ENCODE measurements at regions not wholly inside any gene's neighbourhood (a gene's known extent, or its start where the extent isn't known, plus 50 kb on each side); places are given as distances from the start of the nearest gene placed in this dataset.

- Histone ChIP-seq H3K27ac (no peak overlapping the region), H3K4me2 (no peak overlapping the region), H3K4me1 (peaks cover 5% of the 10 kb centered on the region; the same call in 1 of the 3 replicates), H3K4me3 (no peak overlapping the region), H3K9me3 (0 out of 3 replicates have a peak, but pooled peaks cover 4% of the 10 kb centered on the region)
- FAIRE-seq, result no peak
- 11% methylated on average over 7 of the region's 7 CpGs for WGBS (ENCODE audit: missing lambda C conversion rate)
- peak in 1 of 2 experiments; percentile 45; a peak in 1 of 6 replicates for ATAC-seq
- ChIA-PET CTCF (no interaction called here), POLR2A (no interaction called here)
- no peak for TF ChIP-seq ZFP36 (IDR thresholded peaks at IDR 0.05; ENCODE audit: borderline replicate concordance, partially characterized antibody)
- no peak for TF ChIP-seq ZC3H11A (IDR thresholded peaks at IDR 0.05)
- TF ChIP-seq E2F6 (IDR thresholded peaks at IDR 0.05; ENCODE audit: borderline replicate concordance, low read depth), result no peak
- TF ChIP-seq RFX5 (IDR thresholded peaks at IDR 0.05), result no peak
- peak; percentile 86 for TF ChIP-seq EHMT2 (IDR thresholded peaks at IDR 0.05; ENCODE audit: low read depth)
- TF ChIP-seq MYC (IDR thresholded peaks at IDR 0.05; ENCODE audit: borderline replicate concordance, low read length), result no peak
- no peak for TF ChIP-seq RNF2 (IDR thresholded peaks at IDR 0.05; ENCODE audit: borderline replicate concordance, low read depth)
- TF ChIP-seq REST (IDR thresholded peaks at IDR 0.05), result peak; percentile 96
- TF ChIP-seq HOXB5 (CRISPR knock-in tag; IDR thresholded peaks at IDR 0.05), result no peak
- no peak for TF ChIP-seq ZSCAN20 (CRISPR knock-in tag; IDR thresholded peaks at IDR 0.05)
- no peak for TF ChIP-seq ZNF302 (CRISPR knock-in tag; IDR thresholded peaks at IDR 0.05)
- DNase-seq (ENCODE audit: low read depth in 1 of 2, low spot score in 1 of 2), result peak in 1 of 2 experiments; percentile 35
Observed at GRCh38 chr15:69976366-69976994, 121.2 kb downstream of the TLE3 start.

GRCh38 chr15:69978603-69979002 is 119.1 kb downstream of the TLE3 start:
- CTCF ChIA-PET, result no interaction called here
- no peak for ATAC-seq
- H3K4me1 ChIP-seq, result peaks cover 5% of the 10 kb centered on the region; the same call in 2 of the 3 replicates
- H3K4me3 ChIP-seq, result no peak overlapping the region
- no peak for FAIRE-seq
- 64% methylated on average over 7 of the region's 7 CpGs for WGBS (ENCODE audit: missing lambda C conversion rate)
- DNase-seq (ENCODE audit: low read depth in 1 of 2, low spot score in 1 of 2), result no peak
- no peak overlapping the region for H3K27ac ChIP-seq
- H3K4me2 ChIP-seq, result no peak overlapping the region
- H3K9me3 ChIP-seq, result 0 out of 3 replicates have a peak, but pooled peaks cover 4% of the 10 kb centered on the region
- POLR2A ChIA-PET, result no interaction called here
- TF ChIP-seq HOXB13 (CRISPR knock-in tag; IDR thresholded peaks at IDR 0.05; ENCODE audit: low read depth) (no peak), CBX2 (IDR thresholded peaks at IDR 0.05; ENCODE audit: borderline replicate concordance, low read depth) (no peak), POLR2A (IDR thresholded peaks at IDR 0.05; ENCODE audit: low read length) (no peak), NPAS2 (CRISPR knock-in tag; IDR thresholded peaks at IDR 0.05; ENCODE audit: borderline replicate concordance) (no peak), RNF2 (IDR thresholded peaks at IDR 0.05; ENCODE audit: borderline replicate concordance, low read depth) (no peak), RAD21 (conservative IDR thresholded peaks at IDR 0.05 in 1 of 2, IDR thresholded peaks at IDR 0.05 in 1 of 2) (no peak), MAX (IDR thresholded peaks at IDR 0.05) (no peak), FOXS1 (CRISPR knock-in tag; IDR thresholded peaks at IDR 0.05) (no peak), HDAC2 (IDR thresholded peaks at IDR 0.05) (no peak), BCL3 (IDR thresholded peaks at IDR 0.05) (no peak), HES2 (IDR thresholded peaks at IDR 0.05) (no peak), E2F6 (IDR thresholded peaks at IDR 0.05; ENCODE audit: borderline replicate concordance, low read depth) (no peak), CTCF (IDR thresholded peaks at IDR 0.05) (no peak), ATOH8 (CRISPR knock-in tag; IDR thresholded peaks at IDR 0.05; ENCODE audit: low read depth) (no peak)
